Lower leg skin (tissue), 3 donors: ENCODE measurements at regions not wholly inside any gene's neighbourhood (a gene's known extent, or its start where the extent isn't known, plus 50 kb on each side); places are given as distances from the start of the nearest gene placed in this dataset.

Experiments used
- CTCF ChIP-seq, 3 donors: fragments of 450-650 bp; IDR thresholded peaks; one replicate each; pipeline ENCODE4 v1.5.1; 2016; ENCODE audit warnings: antibody characterized with exemption in 3 of 3, mild to moderate bottlenecking in 3 of 3, moderate library complexity in 2 of 3
- POLR2A ChIP-seq, 2 donors: fragments of 450-650 bp; IDR thresholded peaks; one replicate each; pipeline ENCODE4 v1.6.1; 2016 to 2017; ENCODE audit warnings: antibody characterized with exemption in 2 of 2, mild to moderate bottlenecking in 1 of 2, moderate library complexity in 1 of 2

DNA sequence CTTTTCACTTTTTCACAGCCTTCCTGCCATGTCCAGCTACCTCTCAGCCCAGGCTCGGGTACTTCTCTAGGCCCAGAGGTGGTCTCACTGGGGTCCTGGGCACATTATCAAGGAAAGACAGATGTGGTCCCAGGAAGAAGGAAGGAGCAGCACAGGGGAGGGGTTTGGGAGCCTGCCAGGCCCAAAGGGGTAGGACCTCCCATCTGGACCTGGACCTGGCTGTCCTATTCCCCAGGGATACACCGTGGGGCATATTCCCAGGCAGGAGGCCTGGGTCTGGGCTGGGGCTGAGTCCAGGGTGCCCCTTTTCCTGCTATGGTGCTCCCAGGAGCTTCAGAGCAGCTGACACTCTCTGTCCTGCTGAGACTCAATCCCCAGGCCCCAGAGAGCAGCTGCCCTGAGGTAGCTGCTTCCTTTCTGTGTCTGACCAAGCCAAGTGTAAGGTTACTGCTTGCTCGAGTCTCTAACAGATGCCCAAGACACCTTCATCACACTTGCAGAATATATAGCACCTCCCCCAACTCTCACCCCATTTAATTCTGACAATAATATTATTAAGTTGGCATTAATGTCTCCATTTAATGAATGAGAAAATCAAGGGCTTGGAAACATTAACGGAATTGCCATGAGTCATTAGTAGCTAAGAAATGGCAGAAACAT, 232.0 kb downstream of the BUD13 start:
- no peak for TF ChIP-seq CTCF (IDR thresholded peaks at IDR 0.05)
- no peak for TF ChIP-seq POLR2A (IDR thresholded peaks at IDR 0.05)
